ENCODE measurements at regions not wholly inside any gene's neighbourhood (a gene's known extent, or its start where the extent isn't known, plus 50 kb on each side); places are given as distances from the start of the nearest gene placed in this dataset.

DNA sequence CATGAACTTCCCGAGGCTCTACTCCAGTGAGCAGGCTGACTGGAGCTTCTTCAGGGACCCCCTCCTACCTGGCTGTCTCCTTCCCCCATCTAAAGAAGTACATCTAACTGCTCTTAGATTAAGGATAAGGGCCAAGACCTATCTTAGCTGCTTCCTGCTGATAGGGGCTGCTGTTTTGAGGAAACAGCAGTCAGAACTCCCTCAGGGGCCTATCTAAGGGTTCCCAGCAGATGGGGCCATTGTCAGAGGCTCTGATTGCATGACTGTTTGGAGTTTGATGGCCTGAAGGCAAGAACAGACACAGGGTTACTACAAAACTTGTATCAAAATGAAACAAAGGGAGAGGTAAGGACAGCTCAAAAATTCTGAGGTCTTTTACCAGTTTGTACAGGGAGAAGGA, 2636.9 kb upstream of the PCDH20 start:
- TF ChIP-seq RAD21 (IDR thresholded peaks at IDR 0.05; ENCODE audit: low read depth) (no peak), YY1 (IDR thresholded peaks at IDR 0.05; ENCODE audit: low read depth) (no peak), TCF12 (IDR thresholded peaks at IDR 0.05; ENCODE audit: low read depth) (no peak), FOXM1 (IDR thresholded peaks at IDR 0.05; ENCODE audit: borderline replicate concordance, low read depth) (no peak), CREB1 (IDR thresholded peaks at IDR 0.05; ENCODE audit: low read depth) (no peak), TEAD4 (IDR thresholded peaks at IDR 0.05) (no peak), TAF1 (IDR thresholded peaks at IDR 0.05; ENCODE audit: low read depth) (no peak), EP300 (IDR thresholded peaks at IDR 0.05; ENCODE audit: borderline replicate concordance) (no peak), CEBPB (IDR thresholded peaks at IDR 0.05) (no peak), NFIC (IDR thresholded peaks at IDR 0.05) (no peak)
- TF ChIP-seq, protein P1, sequence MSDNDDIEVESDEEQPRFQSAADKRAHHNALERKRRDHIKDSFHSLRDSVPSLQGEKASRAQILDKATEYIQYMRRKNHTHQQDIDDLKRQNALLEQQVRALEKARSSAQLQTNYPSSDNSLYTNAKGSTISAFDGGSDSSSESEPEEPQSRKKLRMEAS (IDR thresholded peaks at IDR 0.05), result no peak
- TF ChIP-seq, protein P2, sequence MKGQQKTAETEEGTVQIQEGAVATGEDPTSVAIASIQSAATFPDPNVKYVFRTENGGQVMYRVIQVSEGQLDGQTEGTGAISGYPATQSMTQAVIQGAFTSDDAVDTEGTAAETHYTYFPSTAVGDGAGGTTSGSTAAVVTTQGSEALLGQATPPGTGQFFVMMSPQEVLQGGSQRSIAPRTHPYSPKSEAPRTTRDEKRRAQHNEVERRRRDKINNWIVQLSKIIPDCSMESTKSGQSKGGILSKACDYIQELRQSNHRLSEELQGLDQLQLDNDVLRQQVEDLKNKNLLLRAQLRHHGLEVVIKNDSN (IDR thresholded peaks at IDR 0.05), result no peak

DNA sequence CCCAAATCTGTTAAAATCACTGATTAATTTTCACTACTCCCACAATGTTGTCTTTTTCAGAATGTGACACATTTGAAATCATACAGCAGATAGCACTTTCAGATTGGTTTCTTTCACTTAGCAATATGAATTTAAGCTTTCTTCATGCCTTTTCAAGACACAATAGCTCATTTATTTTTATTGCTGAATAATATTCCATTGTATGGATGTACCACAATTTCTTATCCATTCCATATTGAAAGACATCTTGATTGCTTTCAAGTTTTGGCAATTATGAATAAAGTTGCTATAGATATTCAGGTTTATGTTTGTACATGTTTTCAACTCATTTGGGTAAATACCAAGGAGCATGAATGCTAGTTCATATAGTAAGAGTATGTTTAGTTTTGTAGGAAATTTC, 2635.6 kb upstream of the PCDH20 start:
- no peak for TF ChIP-seq TEAD4 (IDR thresholded peaks at IDR 0.05)
- TF ChIP-seq EGR1 (IDR thresholded peaks at IDR 0.05), result no peak
- TF ChIP-seq FOXM1 (IDR thresholded peaks at IDR 0.05; ENCODE audit: borderline replicate concordance, low read depth), result no peak
- TF ChIP-seq RAD21 (IDR thresholded peaks at IDR 0.05; ENCODE audit: low read depth), result no peak
- TF ChIP-seq ZBTB7A (IDR thresholded peaks at IDR 0.05; ENCODE audit: low read depth), result no peak
- no peak for TF ChIP-seq YY1 (IDR thresholded peaks at IDR 0.05; ENCODE audit: low read depth)
- TF ChIP-seq EP300 (IDR thresholded peaks at IDR 0.05; ENCODE audit: borderline replicate concordance), result no peak
- TF ChIP-seq CEBPB (IDR thresholded peaks at IDR 0.05), result no peak
- no peak for TF ChIP-seq CREB1 (IDR thresholded peaks at IDR 0.05; ENCODE audit: low read depth)
- TF ChIP-seq TAF1 (IDR thresholded peaks at IDR 0.05; ENCODE audit: low read depth), result no peak
- TF ChIP-seq, protein P3, sequence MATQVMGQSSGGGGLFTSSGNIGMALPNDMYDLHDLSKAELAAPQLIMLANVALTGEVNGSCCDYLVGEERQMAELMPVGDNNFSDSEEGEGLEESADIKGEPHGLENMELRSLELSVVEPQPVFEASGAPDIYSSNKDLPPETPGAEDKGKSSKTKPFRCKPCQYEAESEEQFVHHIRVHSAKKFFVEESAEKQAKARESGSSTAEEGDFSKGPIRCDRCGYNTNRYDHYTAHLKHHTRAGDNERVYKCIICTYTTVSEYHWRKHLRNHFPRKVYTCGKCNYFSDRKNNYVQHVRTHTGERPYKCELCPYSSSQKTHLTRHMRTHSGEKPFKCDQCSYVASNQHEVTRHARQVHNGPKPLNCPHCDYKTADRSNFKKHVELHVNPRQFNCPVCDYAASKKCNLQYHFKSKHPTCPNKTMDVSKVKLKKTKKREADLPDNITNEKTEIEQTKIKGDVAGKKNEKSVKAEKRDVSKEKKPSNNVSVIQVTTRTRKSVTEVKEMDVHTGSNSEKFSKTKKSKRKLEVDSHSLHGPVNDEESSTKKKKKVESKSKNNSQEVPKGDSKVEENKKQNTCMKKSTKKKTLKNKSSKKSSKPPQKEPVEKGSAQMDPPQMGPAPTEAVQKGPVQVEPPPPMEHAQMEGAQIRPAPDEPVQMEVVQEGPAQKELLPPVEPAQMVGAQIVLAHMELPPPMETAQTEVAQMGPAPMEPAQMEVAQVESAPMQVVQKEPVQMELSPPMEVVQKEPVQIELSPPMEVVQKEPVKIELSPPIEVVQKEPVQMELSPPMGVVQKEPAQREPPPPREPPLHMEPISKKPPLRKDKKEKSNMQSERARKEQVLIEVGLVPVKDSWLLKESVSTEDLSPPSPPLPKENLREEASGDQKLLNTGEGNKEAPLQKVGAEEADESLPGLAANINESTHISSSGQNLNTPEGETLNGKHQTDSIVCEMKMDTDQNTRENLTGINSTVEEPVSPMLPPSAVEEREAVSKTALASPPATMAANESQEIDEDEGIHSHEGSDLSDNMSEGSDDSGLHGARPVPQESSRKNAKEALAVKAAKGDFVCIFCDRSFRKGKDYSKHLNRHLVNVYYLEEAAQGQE (IDR thresholded peaks at IDR 0.05; ENCODE audit: low read depth), result no peak
- TF ChIP-seq NFIC (IDR thresholded peaks at IDR 0.05), result no peak
- TF ChIP-seq, protein P2 (IDR thresholded peaks at IDR 0.05), result no peak
- TF ChIP-seq, protein P1 (IDR thresholded peaks at IDR 0.05), result no peak
- no peak for TF ChIP-seq TCF12 (IDR thresholded peaks at IDR 0.05; ENCODE audit: low read depth)

DNA sequence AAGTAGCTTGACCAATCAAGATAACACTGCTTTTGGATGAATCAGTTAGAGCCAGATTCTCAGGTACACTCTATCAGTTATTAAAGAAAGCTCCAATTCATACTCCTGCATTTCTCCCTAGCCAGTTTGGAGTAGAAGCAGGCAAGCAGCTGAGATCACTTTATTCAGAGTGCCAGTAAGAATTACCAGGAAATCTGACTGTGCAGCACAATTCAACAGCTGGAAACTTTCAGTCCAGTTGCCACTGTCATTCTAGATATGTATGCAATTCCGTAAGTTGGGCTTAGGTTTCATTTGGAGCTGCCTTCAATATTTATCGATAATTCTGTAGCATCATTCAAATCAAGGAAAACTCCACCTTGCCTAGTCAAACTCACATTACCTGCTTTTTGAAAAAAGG, 2625.6 kb upstream of the PCDH20 start:
- TF ChIP-seq, protein P2 (IDR thresholded peaks at IDR 0.05), result no peak
- TF ChIP-seq YY1 (IDR thresholded peaks at IDR 0.05; ENCODE audit: low read depth), result no peak
- no peak for TF ChIP-seq FOXM1 (IDR thresholded peaks at IDR 0.05; ENCODE audit: borderline replicate concordance, low read depth)
- TF ChIP-seq TEAD4 (IDR thresholded peaks at IDR 0.05), result no peak
- TF ChIP-seq EP300 (IDR thresholded peaks at IDR 0.05; ENCODE audit: borderline replicate concordance), result no peak
- no peak for TF ChIP-seq CEBPB (IDR thresholded peaks at IDR 0.05)
- no peak for TF ChIP-seq ZBTB7A (IDR thresholded peaks at IDR 0.05; ENCODE audit: low read depth)
- TF ChIP-seq TCF12 (IDR thresholded peaks at IDR 0.05; ENCODE audit: low read depth), result no peak
- TF ChIP-seq TAF1 (IDR thresholded peaks at IDR 0.05; ENCODE audit: low read depth), result no peak
- TF ChIP-seq, protein P3 (IDR thresholded peaks at IDR 0.05; ENCODE audit: low read depth), result no peak
- no peak for TF ChIP-seq NFIC (IDR thresholded peaks at IDR 0.05)
- TF ChIP-seq, protein P1 (IDR thresholded peaks at IDR 0.05), result no peak
- no peak for TF ChIP-seq RAD21 (IDR thresholded peaks at IDR 0.05; ENCODE audit: low read depth)
- no peak for TF ChIP-seq EGR1 (IDR thresholded peaks at IDR 0.05)
- TF ChIP-seq CREB1 (IDR thresholded peaks at IDR 0.05; ENCODE audit: low read depth), result no peak

DNA sequence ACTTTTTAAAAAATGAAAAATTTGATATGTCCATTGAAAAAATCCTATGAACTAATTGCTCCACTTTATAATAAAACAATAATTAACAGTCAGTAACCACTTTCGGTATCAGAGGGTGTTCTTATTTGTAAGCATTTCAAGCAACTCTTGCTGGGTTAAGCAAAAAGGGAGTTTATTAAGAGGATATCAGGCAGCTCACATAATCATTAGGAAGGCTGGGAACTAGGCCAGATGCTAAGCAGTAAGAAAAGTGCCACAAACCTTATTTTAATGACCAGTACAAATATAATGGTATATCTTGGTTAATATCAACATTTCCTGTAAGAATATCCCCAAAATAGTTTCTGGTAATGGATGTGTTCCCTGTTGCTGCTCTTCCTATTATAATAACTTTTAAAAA, 2618.3 kb upstream of the PCDH20 start:
- TF ChIP-seq RAD21 (IDR thresholded peaks at IDR 0.05; ENCODE audit: low read depth) (no peak), NFIC (IDR thresholded peaks at IDR 0.05) (no peak), YY1 (IDR thresholded peaks at IDR 0.05; ENCODE audit: low read depth) (no peak), FOXM1 (IDR thresholded peaks at IDR 0.05; ENCODE audit: borderline replicate concordance, low read depth) (no peak), TEAD4 (IDR thresholded peaks at IDR 0.05) (no peak), EP300 (IDR thresholded peaks at IDR 0.05; ENCODE audit: borderline replicate concordance) (no peak), TCF12 (IDR thresholded peaks at IDR 0.05; ENCODE audit: low read depth) (no peak), CEBPB (IDR thresholded peaks at IDR 0.05) (no peak), EGR1 (IDR thresholded peaks at IDR 0.05) (no peak), ZBTB7A (IDR thresholded peaks at IDR 0.05; ENCODE audit: low read depth) (no peak), CREB1 (IDR thresholded peaks at IDR 0.05; ENCODE audit: low read depth) (no peak), TAF1 (IDR thresholded peaks at IDR 0.05; ENCODE audit: low read depth) (no peak)
- TF ChIP-seq, protein P2 (IDR thresholded peaks at IDR 0.05), result no peak
- TF ChIP-seq, protein P1 (IDR thresholded peaks at IDR 0.05), result no peak
- TF ChIP-seq, protein P3 (IDR thresholded peaks at IDR 0.05; ENCODE audit: low read depth), result no peak
